GM23338 (cell line): ENCODE measurements at regions not wholly inside any gene's neighbourhood (a gene's known extent, or its start where the extent isn't known, plus 50 kb on each side); places are given as distances from the start of the nearest gene placed in this dataset.

Experiments
- CTCF ChIP-seq, 2 experiments: fragments of 200-600 bp in 1 of 2; sonication (generic) in 1 of 2; conservative IDR thresholded peaks; 2 replicates each; pipeline versions ENCODE4 v1.5.1 to v1.6.1; 2016 to 2017; ENCODE audit warnings: antibody characterized with exemption in 2 of 2, low read depth in 2 of 2, mild to moderate bottlenecking in 2 of 2, moderate library complexity in 1 of 2
- EZH2phosphoT487 ChIP-seq: fragments of 200-600 bp; sonication (generic); IDR thresholded peaks from one replicate; pipeline ENCODE4 v1.8.1; 2018; ENCODE audit warnings: antibody characterized with exemption; ENCODE audit not compliant: unreplicated experiment
- POLR2AphosphoS5 ChIP-seq: IDR thresholded peaks from 2 replicates; pipeline ENCODE4 v1.6.1; 2016; ENCODE audit warnings: antibody characterized with exemption, low read depth
- REST ChIP-seq: IDR thresholded peaks from one replicate; pipeline ENCODE4 v1.6.1; 2018; ENCODE audit warnings: antibody characterized with exemption; ENCODE audit not compliant: unreplicated experiment

GRCh38 chr15:29345549-29346525, 76.2 kb upstream of the NSMCE3 start:
- TF ChIP-seq REST: no peak
- no peak for TF ChIP-seq CTCF (conservative IDR thresholded peaks at IDR 0.05; ENCODE audit: low read depth in 2 of 2)
- TF ChIP-seq POLR2AphosphoS5: no peak
- no peak for TF ChIP-seq EZH2phosphoT487
